ENCODE measurements at regions not wholly inside any gene's neighbourhood (a gene's known extent, or its start where the extent isn't known, plus 50 kb on each side); places are given as distances from the start of the nearest gene placed in this dataset.

DNA sequence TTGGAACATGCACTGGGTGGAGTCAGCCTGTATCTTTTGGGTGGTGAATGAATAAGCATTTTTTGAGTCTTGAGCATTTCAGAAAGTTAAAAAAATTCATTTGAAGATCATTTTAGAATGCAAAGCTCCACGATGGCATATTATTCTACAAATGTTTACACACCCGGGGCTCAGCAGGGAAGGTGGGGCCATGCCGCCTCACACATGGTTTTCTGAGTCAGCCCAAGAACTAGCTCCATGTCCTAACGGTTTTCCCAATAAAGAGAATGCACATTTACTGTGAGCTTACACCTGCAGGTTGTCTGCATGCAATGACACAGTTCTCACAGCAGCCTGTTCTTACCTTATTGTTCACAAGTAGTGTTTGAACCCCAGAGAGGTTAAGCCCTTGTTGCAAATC is 670.3 kb downstream of the GALR1 start:
- no peak for TF ChIP-seq POLR2A (IDR thresholded peaks at IDR 0.05; ENCODE audit: low read length)
- TF ChIP-seq GATA1 (IDR thresholded peaks at IDR 0.05; ENCODE audit: low read depth, low read length): no peak

All from erythroblast (primary cell).